Stimulated activated memory B cell treated with anti-CD40 and anti-IgM and Interleukin-4, amounts not matched to agents 10 μg/mL and 1 μg/mL and 100 μg/mL, for 72 hours (primary cell): ENCODE measurements at regions not wholly inside any gene's neighbourhood (a gene's known extent, or its start where the extent isn't known, plus 50 kb on each side); places are given as distances from the start of the nearest gene placed in this dataset.

Experiments used
- ATAC-seq: fragments of 150-1000 bp; cut with Tn5 transposase; 2 replicates; pipeline ENCODE4 v1.10.0; 2021
- H3K27ac Mint-ChIP-seq: one replicate; pipeline ENCODE4 v1.8.0; 2022; ENCODE audit warnings: mild to moderate bottlenecking, mixed read lengths
- H3K27me3 Mint-ChIP-seq: one replicate; pipeline ENCODE4 v1.8.0; 2022; ENCODE audit warnings: mixed read lengths
- H3K36me3 Mint-ChIP-seq: one replicate; pipeline ENCODE4 v1.8.0; 2022; ENCODE audit warnings: mixed read lengths
- H3K4me1 Mint-ChIP-seq: one replicate; pipeline ENCODE4 v1.8.0; 2022; ENCODE audit warnings: mixed read lengths
- H3K4me3 Mint-ChIP-seq: one replicate; pipeline ENCODE4 v1.8.0; 2022; ENCODE audit warnings: mild to moderate bottlenecking, moderate library complexity, mixed read lengths
- H3K9me3 Mint-ChIP-seq: one replicate; pipeline ENCODE4 v1.8.0; 2022; ENCODE audit warnings: mixed read lengths

- H3K27ac Mint-ChIP-seq: no peak overlapping the region
- H3K36me3 Mint-ChIP-seq: no peaks in the 10 kb centered on the region
- no peak overlapping the region for H3K4me3 Mint-ChIP-seq
- no peak for ATAC-seq
- no peaks in the 10 kb centered on the region for H3K4me1 Mint-ChIP-seq
- H3K9me3 Mint-ChIP-seq: no peaks in the 10 kb centered on the region
- no peaks in the 10 kb centered on the region for H3K27me3 Mint-ChIP-seq
Observed at GRCh38 chr1:99465176-99465900, 180.6 kb upstream of the PALMD start.

- no peaks in the 10 kb centered on the region for H3K36me3 Mint-ChIP-seq
Observed at GRCh38 chr1:99467645-99468044, 178.3 kb upstream of the PALMD start.

GRCh38 chr1:99469550-99469971, 176.4 kb upstream of the PALMD start:
- no peaks in the 10 kb centered on the region for H3K27me3 Mint-ChIP-seq
- H3K27ac Mint-ChIP-seq: no peak overlapping the region
- no peaks in the 10 kb centered on the region for H3K36me3 Mint-ChIP-seq
- no peaks in the 10 kb centered on the region for H3K4me1 Mint-ChIP-seq
- H3K9me3 Mint-ChIP-seq: no peaks in the 10 kb centered on the region
- no peak overlapping the region for H3K4me3 Mint-ChIP-seq
- no peak for ATAC-seq

More at GRCh38 chr1:99467645-99468044, 178.3 kb upstream of the PALMD start:
- H3K9me3 Mint-ChIP-seq: no peaks in the 10 kb centered on the region
- ATAC-seq: no peak
- H3K27me3 Mint-ChIP-seq: no peaks in the 10 kb centered on the region
- H3K4me3 Mint-ChIP-seq: no peak overlapping the region
- no peaks in the 10 kb centered on the region for H3K4me1 Mint-ChIP-seq
- H3K27ac Mint-ChIP-seq: no peak overlapping the region

GRCh38 chr1:99472893-99473292, 173.0 kb upstream of the PALMD start:
- H3K4me3 Mint-ChIP-seq: no peak overlapping the region
- no peaks in the 10 kb centered on the region for H3K9me3 Mint-ChIP-seq
- H3K27ac Mint-ChIP-seq: no peak overlapping the region
- H3K27me3 Mint-ChIP-seq: no peaks in the 10 kb centered on the region
- no peak for ATAC-seq
- no peaks in the 10 kb centered on the region for H3K36me3 Mint-ChIP-seq
- no peaks in the 10 kb centered on the region for H3K4me1 Mint-ChIP-seq

GRCh38 chr1:99474350-99474893, 171.5 kb upstream of the PALMD start:
- no peak for ATAC-seq
- Mint-ChIP-seq H3K27ac (no peak overlapping the region), H3K9me3 (peaks cover 3% of the 10 kb centered on the region), H3K4me1 (no peaks in the 10 kb centered on the region), H3K27me3 (no peaks in the 10 kb centered on the region), H3K36me3 (no peaks in the 10 kb centered on the region), H3K4me3 (no peak overlapping the region)

GRCh38 chr1:99476058-99476457, 169.9 kb upstream of the PALMD start:
- Mint-ChIP-seq H3K4me1 (no peaks in the 10 kb centered on the region), H3K27me3 (no peaks in the 10 kb centered on the region), H3K9me3 (peaks cover 3% of the 10 kb centered on the region), H3K36me3 (no peaks in the 10 kb centered on the region), H3K4me3 (no peak overlapping the region), H3K27ac (no peak overlapping the region)
- no peak for ATAC-seq

- Mint-ChIP-seq H3K4me1 (no peaks in the 10 kb centered on the region), H3K27ac (no peak overlapping the region), H3K4me3 (no peak overlapping the region), H3K27me3 (no peaks in the 10 kb centered on the region), H3K9me3 (peaks cover 3% of the 10 kb centered on the region), H3K36me3 (no peaks in the 10 kb centered on the region)
- ATAC-seq: no peak
Observed at GRCh38 chr1:99481391-99481996, 164.4 kb upstream of the PALMD start.

- Mint-ChIP-seq H3K27ac (no peak overlapping the region), H3K27me3 (no peaks in the 10 kb centered on the region), H3K36me3 (no peaks in the 10 kb centered on the region), H3K4me3 (no peak overlapping the region), H3K4me1 (no peaks in the 10 kb centered on the region), H3K9me3 (peaks cover 3% of the 10 kb centered on the region)
- no peak for ATAC-seq
Observed at GRCh38 chr1:99482286-99482685, 163.6 kb upstream of the PALMD start.

GRCh38 chr1:99482750-99483149, 163.2 kb upstream of the PALMD start:
- no peak overlapping the region for H3K27ac Mint-ChIP-seq
- no peaks in the 10 kb centered on the region for H3K4me1 Mint-ChIP-seq
- peaks cover 3% of the 10 kb centered on the region for H3K9me3 Mint-ChIP-seq
- H3K27me3 Mint-ChIP-seq: no peaks in the 10 kb centered on the region
- no peak overlapping the region for H3K4me3 Mint-ChIP-seq
- ATAC-seq: no peak
- H3K36me3 Mint-ChIP-seq: no peaks in the 10 kb centered on the region

GRCh38 chr1:99490031-99490430, 155.9 kb upstream of the PALMD start:
- Mint-ChIP-seq H3K36me3 (no peaks in the 10 kb centered on the region), H3K9me3 (no peaks in the 10 kb centered on the region), H3K27me3 (no peaks in the 10 kb centered on the region), H3K4me1 (no peaks in the 10 kb centered on the region), H3K27ac (no peak overlapping the region), H3K4me3 (no peak overlapping the region)
- ATAC-seq: no peak

GRCh38 chr1:99496067-99496466, 149.8 kb upstream of the PALMD start:
- Mint-ChIP-seq H3K4me3 (no peak overlapping the region), H3K27ac (no peak overlapping the region), H3K36me3 (no peaks in the 10 kb centered on the region), H3K27me3 (no peaks in the 10 kb centered on the region), H3K4me1 (no peaks in the 10 kb centered on the region), H3K9me3 (no peaks in the 10 kb centered on the region)
- ATAC-seq: no peak

- Mint-ChIP-seq H3K4me1 (no peaks in the 10 kb centered on the region), H3K27ac (no peak overlapping the region), H3K36me3 (no peaks in the 10 kb centered on the region), H3K27me3 (no peaks in the 10 kb centered on the region), H3K4me3 (no peak overlapping the region), H3K9me3 (no peaks in the 10 kb centered on the region)
- no peak for ATAC-seq
Observed at GRCh38 chr1:99497690-99498089, 148.2 kb upstream of the PALMD start.

GRCh38 chr1:99500541-99500940, 145.4 kb upstream of the PALMD start:
- H3K27me3 Mint-ChIP-seq: no peaks in the 10 kb centered on the region
- H3K4me3 Mint-ChIP-seq: no peak overlapping the region
- H3K9me3 Mint-ChIP-seq: no peaks in the 10 kb centered on the region
- H3K27ac Mint-ChIP-seq: no peak overlapping the region
- no peak for ATAC-seq
- H3K4me1 Mint-ChIP-seq: no peaks in the 10 kb centered on the region
- no peaks in the 10 kb centered on the region for H3K36me3 Mint-ChIP-seq

GRCh38 chr1:99501871-99502270, 144.0 kb upstream of the PALMD start:
- no peak overlapping the region for H3K27ac Mint-ChIP-seq
- no peaks in the 10 kb centered on the region for H3K9me3 Mint-ChIP-seq
- no peaks in the 10 kb centered on the region for H3K27me3 Mint-ChIP-seq
- no peak for ATAC-seq
- no peaks in the 10 kb centered on the region for H3K4me1 Mint-ChIP-seq
- H3K36me3 Mint-ChIP-seq: no peaks in the 10 kb centered on the region
- no peak overlapping the region for H3K4me3 Mint-ChIP-seq

GRCh38 chr1:99502400-99502799, 143.5 kb upstream of the PALMD start:
- Mint-ChIP-seq H3K9me3 (no peaks in the 10 kb centered on the region), H3K27me3 (no peaks in the 10 kb centered on the region), H3K4me1 (no peaks in the 10 kb centered on the region), H3K36me3 (no peaks in the 10 kb centered on the region), H3K4me3 (no peak overlapping the region), H3K27ac (no peak overlapping the region)
- no peak for ATAC-seq

- H3K27me3 Mint-ChIP-seq: no peaks in the 10 kb centered on the region
- no peaks in the 10 kb centered on the region for H3K4me1 Mint-ChIP-seq
- H3K9me3 Mint-ChIP-seq: no peaks in the 10 kb centered on the region
- H3K27ac Mint-ChIP-seq: no peak overlapping the region
- ATAC-seq: no peak
- H3K4me3 Mint-ChIP-seq: no peak overlapping the region
- no peaks in the 10 kb centered on the region for H3K36me3 Mint-ChIP-seq
Observed at GRCh38 chr1:99503276-99503747, 142.6 kb upstream of the PALMD start.
